ENCODE measurements at regions not wholly inside any gene's neighbourhood (a gene's known extent, or its start where the extent isn't known, plus 50 kb on each side); places are given as distances from the start of the nearest gene placed in this dataset.

DNA sequence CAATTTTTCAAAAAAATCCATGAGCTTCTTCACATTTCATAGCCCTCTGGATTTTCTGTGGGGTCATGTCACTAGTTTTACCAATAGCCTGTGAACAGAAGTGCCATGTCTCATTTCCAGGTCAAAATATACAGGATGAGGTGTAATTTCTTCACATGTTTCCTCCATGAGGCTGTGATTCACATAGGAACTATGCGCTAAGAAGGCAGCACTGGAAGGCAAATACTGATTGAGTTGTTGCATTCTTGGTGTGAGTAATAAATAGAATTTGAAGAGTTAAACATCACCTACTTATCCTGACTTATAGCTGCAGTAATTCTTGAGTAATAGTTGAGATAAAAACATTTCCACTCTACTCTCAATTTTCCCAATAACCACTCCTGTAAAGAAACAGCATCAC, 442.3 kb downstream of the HAO1 start:
- 89 to 94% methylated on average over 1 of the region's 1 CpG for WGBS, 2 donors
- H3K27me3 ChIP-seq: no peaks in the 10 kb centered on the region
- peaks cover 0 to 4% (median 0%) of the 10 kb centered on the region in 4 donors for H3K4me1 ChIP-seq
- TF ChIP-seq EP300 (IDR thresholded peaks at IDR 0.05): no peak
- TF ChIP-seq, protein P1, sequence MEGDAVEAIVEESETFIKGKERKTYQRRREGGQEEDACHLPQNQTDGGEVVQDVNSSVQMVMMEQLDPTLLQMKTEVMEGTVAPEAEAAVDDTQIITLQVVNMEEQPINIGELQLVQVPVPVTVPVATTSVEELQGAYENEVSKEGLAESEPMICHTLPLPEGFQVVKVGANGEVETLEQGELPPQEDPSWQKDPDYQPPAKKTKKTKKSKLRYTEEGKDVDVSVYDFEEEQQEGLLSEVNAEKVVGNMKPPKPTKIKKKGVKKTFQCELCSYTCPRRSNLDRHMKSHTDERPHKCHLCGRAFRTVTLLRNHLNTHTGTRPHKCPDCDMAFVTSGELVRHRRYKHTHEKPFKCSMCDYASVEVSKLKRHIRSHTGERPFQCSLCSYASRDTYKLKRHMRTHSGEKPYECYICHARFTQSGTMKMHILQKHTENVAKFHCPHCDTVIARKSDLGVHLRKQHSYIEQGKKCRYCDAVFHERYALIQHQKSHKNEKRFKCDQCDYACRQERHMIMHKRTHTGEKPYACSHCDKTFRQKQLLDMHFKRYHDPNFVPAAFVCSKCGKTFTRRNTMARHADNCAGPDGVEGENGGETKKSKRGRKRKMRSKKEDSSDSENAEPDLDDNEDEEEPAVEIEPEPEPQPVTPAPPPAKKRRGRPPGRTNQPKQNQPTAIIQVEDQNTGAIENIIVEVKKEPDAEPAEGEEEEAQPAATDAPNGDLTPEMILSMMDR (IDR thresholded peaks at IDR 0.05): no peak
- no peak for TF ChIP-seq POLR2A (IDR thresholded peaks at IDR 0.05)
- no peak for DNase-seq (ENCODE audit: low spot score in 2 of 2)
- H3K9me3 ChIP-seq: peaks cover 0 to 5% (median 0%) of the 10 kb centered on the region in 4 donors
- H3K36me3 ChIP-seq: no peaks in the 10 kb centered on the region
- no peak overlapping the region for H3K4me3 ChIP-seq
- H3K27ac ChIP-seq: no peak overlapping the region

DNA sequence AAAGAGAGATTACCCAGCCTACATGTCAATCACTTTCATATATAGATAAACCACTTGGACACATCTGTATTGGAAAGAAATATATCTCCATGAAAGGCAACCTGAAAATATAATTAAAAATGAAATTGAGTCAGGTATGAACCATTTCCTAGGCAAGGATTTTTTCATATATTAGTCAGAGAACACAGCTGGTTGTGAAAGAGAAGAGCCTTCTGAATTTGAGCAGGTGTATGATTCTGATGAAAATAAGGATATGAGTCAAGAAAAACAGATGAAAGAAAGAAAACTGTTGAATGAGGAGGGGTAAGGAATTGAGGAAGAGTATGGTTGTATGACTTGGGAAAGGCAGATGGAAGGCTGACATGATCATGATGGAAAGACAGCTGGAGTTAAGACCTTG, 441.1 kb downstream of the HAO1 start:
- TF ChIP-seq, protein P1 (IDR thresholded peaks at IDR 0.05): no peak
- TF ChIP-seq EP300 (IDR thresholded peaks at IDR 0.05): no peak
- TF ChIP-seq POLR2A (IDR thresholded peaks at IDR 0.05): no peak
- no peak for DNase-seq (ENCODE audit: low spot score in 2 of 2)

DNA sequence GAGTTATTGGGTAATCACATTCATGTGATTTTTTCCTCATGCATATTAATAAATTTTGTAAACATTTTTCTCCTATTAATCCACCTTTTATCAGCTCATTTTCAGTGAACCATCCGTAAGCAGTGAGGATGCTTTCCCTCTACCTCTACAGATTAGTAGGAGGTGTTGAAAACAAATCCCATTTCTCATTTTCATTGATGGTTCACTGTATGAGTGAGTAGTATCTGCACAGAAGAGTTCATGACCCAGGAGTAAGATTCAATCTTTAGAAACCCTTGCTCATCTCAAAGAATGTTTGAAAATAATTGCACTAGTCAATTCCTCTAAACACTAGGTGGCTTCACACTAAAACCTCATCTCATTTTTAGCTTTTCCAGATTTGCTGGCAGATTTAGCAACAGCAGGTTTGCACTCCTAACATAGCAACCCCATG, 440.0 kb downstream of the HAO1 start:
- Histone ChIP-seq H3K4me1 (peaks cover 0 to 26% (median 0%) of the 10 kb centered on the region in 4 donors), H3K27ac (no peak overlapping the region), H3K4me3 (no peak overlapping the region), H3K27me3 (no peaks in the 10 kb centered on the region), H3K9me3 (no peaks in the 10 kb centered on the region), H3K36me3 (no peaks in the 10 kb centered on the region)
- WGBS, 2 donors: 89 to 91% methylated on average over 1 of the region's 1 CpG
- TF ChIP-seq, protein P1 (IDR thresholded peaks at IDR 0.05): no peak
- no peak for TF ChIP-seq POLR2A (IDR thresholded peaks at IDR 0.05)
- TF ChIP-seq EP300 (IDR thresholded peaks at IDR 0.05): no peak
- DNase-seq (ENCODE audit: low spot score in 2 of 2): no peak

More for the DNA sequence above, 441.1 kb downstream of the HAO1 start:
- Histone ChIP-seq H3K4me3 (no peak overlapping the region), H3K27me3 (no peaks in the 10 kb centered on the region), H3K4me1 (peaks cover 0 to 16% (median 0%) of the 10 kb centered on the region in 4 donors), H3K27ac (no peak overlapping the region), H3K9me3 (no peaks in the 10 kb centered on the region), H3K36me3 (no peaks in the 10 kb centered on the region)

DNA sequence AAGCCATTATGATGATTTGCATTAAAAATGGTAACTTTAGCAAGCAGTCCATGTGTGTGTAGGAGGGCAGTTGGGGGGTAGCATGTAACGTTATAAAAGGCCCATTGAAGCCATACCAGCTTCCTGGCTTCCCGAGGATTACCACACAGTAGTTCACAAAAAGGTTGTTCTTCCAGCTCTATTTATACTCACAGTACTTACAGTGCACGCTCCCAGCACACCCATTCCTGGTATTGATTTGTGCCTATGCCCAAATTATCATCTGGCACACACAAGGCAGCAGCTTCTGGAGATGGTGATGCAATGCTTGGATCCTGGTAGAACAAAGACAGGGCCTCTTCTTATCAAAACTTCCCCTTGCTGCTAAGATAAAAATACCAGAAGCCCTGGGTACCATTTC, 436.8 kb downstream of the HAO1 start:
- peak overlapping the region in 1 of 4 donors; percentile 8 for H3K27ac ChIP-seq

DNA sequence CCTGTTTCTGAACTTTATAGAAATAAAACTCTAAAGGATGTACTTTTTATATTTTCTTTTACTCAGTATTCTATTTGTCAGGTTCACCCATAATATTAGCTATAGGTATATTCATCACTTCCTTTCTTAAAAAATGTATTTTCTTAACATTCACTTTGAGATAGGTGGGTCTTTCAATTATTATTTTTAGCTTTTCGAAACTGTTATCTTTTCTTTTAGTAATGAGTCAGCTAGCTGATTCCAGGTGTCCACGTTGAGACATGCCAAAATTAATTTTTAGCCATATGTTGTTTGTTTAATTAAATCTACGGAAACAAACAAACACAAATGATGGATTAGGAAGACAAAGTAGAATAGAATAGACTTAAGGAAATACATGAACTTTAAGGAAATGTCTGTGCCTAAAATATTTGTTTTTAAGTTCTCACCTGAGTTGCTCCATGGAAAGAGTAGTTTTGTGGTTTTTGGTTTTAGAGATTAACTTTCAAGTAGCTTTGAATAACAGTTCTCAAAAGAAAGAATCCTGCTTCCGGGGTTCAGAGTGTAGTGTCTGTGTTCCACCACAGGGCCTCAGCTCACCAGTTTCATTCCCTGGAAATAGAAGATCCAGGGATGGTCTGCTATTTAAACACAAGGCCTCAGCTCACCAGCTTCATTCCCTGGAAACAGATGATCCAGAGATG, 435.0 kb downstream of the HAO1 start:
- Histone ChIP-seq H3K27ac (peak overlapping the region in 1 of 4 donors; percentile 39), H3K4me3 (no peak overlapping the region), H3K4me1 (peaks cover 0 to 35% (median 0%) of the 10 kb centered on the region in 4 donors), H3K9me3 (no peaks in the 10 kb centered on the region), H3K36me3 (no peaks in the 10 kb centered on the region), H3K27me3 (no peaks in the 10 kb centered on the region)
- WGBS, 2 donors: 80 to 86% methylated on average over 4 of the region's 4 CpGs
- no peak for DNase-seq (ENCODE audit: low spot score in 2 of 2)
- TF ChIP-seq, protein P1 (IDR thresholded peaks at IDR 0.05): no peak
- no peak for TF ChIP-seq EP300 (IDR thresholded peaks at IDR 0.05)
- no peak for TF ChIP-seq POLR2A (IDR thresholded peaks at IDR 0.05)

More for the DNA sequence above, 436.8 kb downstream of the HAO1 start:
- 22 to 27% methylated on average over 3 of the region's 3 CpGs for WGBS, 2 donors
- DNase-seq (ENCODE audit: low spot score in 2 of 2): no peak
- TF ChIP-seq EP300 (IDR thresholded peaks at IDR 0.05): peak in 1 of 2 donors; percentile 29
- TF ChIP-seq, protein P1 (IDR thresholded peaks at IDR 0.05): no peak
- Histone ChIP-seq H3K36me3 (no peaks in the 10 kb centered on the region), H3K9me3 (no peaks in the 10 kb centered on the region), H3K27me3 (no peaks in the 10 kb centered on the region), H3K4me3 (no peak overlapping the region), H3K4me1 (peaks cover 0 to 35% (median 0%) of the 10 kb centered on the region in 4 donors)

All from tibial nerve (tissue), 4 donors.